ENCODE measurements at regions not wholly inside any gene's neighbourhood (a gene's known extent, or its start where the extent isn't known, plus 50 kb on each side); places are given as distances from the start of the nearest gene placed in this dataset.

- TF ChIP-seq CTCF (IDR thresholded peaks at IDR 0.05; ENCODE audit: low read depth, low read length, missing input control) (no peak), REST (IDR thresholded peaks at IDR 0.05) (no peak)
Observed at GRCh38 chr6:21965953-21966539, 330.8 kb downstream of the PRL start.
